NCI-H2227 treated with DMSO at 0.1 percent for 48 hours (cell line): ENCODE measurements at regions not wholly inside any gene's neighbourhood (a gene's known extent, or its start where the extent isn't known, plus 50 kb on each side); places are given as distances from the start of the nearest gene placed in this dataset.
"Not testable (repeated sequence)": the region's sequence is repeated elsewhere in the genome, so short reads cannot be mapped to it uniquely, and the experiment has no call there.

Source experiments
- DNase-seq: peaks from one replicate; lab custom pipeline; 2025; lab: John Stamatoyannopoulos, UW

DNA sequence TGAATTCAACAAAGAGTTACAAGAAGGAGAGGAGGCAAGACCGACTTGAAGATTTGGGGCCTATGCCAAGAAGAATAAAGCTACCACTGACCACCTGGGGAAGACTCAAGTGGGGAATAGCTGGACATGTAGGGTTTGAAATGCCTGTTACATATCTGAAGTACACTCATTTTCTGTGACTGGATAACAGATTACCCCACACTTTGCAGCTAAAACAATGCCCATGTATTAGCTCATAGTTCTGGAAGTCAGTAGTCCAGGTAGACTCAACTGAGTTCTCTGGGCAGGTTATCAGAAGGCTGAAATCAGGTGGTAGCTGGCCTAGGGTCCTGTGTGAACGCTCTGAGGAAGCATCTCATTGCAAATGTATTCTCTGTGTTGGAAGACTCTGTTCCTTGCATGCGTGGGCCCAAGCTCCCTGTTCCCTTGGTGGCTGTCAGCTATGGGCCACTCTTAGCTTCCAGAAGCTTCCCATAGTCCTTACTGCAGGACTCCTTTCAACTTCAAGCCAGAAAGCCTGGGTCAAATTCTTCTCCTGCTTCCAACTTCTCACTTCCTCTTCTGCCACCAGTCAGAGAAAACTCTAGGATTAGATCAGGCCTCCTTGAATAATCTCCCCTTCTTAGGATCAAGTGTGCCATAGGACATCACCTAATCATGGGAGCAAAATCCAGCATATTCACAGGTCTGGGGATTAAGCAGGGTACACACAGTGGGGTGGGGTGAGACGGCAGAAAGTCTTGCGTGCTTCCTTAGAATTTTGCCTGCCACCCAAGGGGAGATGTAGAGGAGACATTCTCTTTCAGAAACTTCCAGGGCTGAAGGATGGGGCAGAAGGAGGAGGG is 187.8 kb downstream of the SHQ1 start:
- DNase-seq, result no peak

DNA sequence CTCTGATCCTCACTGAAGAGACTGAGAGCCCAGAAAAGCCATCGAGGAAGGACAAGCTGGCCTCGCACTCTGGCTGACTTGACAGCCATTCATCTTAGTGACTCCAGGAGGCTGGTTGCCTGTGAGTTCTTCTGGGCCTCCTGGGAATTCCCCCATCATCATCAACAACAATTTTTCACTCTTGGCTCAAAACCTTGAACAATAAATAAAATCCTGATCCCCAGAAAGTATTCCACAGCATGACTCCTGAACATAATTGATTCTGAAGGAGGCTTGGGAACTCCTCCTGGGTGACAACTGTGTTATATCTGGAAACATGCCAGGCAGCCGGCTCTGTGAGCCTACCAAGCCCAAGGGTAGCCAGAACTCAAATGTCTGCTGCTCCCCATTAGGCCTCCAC is 188.6 kb downstream of the SHQ1 start:
- no peak for DNase-seq

DNA sequence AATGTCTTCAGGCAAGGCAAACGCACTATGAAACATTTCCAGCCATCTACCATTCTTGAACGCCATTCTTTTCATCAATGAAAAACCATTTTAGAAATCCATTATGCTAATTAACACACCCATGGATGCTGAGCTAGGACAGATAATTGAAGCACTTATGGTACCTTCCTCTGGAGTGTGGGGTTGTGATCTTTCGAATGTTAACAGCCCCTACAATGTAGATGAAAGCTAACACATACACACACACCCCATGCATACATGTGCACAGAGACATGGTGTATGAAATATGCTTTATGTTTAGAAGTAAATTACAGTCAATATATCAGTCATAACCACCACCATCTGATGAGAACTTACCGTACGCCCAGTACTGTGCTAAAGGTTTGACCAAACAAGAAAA is 189.1 kb downstream of the SHQ1 start:
- DNase-seq, result no peak

DNA sequence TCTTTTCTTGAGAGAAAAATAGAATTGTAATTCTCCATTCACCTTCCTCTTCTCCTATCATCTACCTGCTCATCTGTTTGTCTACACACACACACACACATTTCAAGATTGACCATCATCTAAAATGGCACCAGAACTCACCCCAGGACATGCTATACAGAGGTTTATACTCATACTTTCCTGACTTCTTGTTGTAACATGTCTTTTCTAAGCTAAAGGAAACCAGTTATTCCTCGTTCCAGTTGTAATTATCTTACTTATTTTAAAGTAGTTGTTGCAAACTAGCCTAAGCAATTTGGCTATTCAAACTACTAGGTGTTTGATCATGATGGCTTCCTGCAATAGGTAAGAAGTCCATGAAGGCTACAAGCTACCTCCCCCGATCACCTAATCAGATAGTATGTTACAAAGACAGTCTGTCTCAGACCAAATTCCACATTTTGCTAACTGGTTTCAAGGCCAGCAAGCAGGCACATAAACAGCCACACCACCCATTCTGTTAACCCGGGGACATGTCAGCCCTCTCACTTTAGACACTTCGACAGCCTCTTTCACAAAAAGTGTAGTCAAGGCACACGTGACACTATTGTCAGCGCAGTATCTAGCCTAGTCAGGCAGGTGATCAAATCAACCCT is 189.7 kb downstream of the SHQ1 start:
- DNase-seq, result no peak

DNA sequence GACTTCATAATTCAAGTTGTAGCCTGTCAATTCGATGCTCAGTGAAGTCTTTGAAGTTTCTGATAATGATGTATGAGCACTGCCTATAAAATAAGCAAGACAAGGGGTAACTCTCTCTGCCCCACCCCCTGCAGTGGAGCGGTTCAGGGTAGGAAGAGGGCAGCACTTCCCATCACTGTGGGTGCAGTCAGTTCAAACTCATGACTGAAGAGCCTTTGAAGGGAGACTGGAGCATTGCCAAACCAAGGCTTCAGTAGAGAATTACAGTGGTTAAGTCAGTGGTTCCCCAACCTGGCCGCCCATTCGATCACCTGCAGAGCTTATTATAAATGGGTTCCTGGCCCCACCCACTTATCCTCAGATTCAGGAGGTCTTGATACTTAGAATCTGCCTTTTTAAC is 190.6 kb downstream of the SHQ1 start:
- no peak for DNase-seq

DNA sequence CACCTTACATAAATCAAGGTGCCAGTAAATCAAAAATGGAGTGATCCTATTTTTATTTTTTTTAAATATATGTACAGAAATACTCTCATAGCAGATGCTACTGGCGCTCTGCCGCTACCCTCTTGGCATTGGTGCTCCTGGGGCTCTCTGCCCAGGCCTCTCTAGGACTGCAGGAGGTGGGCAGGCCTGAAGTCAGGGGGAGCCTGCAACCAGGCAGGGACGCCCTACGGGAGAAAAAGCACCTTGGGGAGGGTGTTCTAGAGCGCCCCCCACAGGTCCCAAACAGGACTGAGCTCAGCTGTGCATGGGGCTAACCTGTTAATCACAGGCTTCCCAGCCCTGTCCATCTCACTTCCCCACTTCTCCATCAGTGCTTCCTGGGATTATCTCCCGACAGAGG is 192.5 kb downstream of the SHQ1 start:
- no peak for DNase-seq

DNA sequence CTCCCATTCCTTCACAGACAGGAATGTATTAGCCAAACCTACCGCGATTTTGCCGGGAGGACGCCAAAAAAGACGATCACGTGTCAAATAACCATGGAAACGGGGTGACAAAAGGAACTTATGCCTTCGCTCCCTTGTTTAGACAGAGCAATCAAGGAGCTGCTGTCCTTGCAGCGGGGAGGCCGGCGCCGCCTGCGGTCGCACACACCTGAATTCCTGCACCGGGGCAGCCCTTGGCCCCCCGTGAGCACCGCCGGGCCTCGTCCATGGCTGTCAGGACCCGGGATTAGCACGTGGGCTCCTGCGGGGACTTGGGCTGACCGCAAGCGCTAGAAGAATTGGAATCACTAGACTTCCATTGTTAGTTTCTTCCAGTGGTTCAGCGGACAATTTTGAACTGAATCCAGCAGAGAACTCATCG is 193.1 kb downstream of the SHQ1 start:
- DNase-seq, result no peak

DNA sequence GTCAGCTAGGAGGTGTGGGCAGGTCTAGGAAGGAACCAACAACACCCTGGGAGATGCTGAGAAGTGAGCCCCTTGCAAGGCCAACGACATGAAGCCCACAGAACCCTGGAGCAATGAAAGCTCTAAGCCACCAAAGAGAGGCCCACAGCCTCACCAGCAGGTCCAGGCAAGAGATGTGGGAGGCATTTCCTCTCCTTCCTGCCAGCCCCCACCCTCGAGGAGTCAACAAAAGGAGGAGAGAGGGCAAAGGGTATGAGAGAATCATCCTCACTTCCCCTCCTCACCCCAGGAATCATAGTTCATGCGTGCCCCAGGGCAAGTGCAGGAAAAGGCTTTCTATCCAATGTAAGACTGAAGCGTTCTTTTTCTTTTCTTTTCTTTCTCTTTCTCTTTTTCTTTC is 195.8 kb downstream of the SHQ1 start:
- DNase-seq, result no peak

DNA sequence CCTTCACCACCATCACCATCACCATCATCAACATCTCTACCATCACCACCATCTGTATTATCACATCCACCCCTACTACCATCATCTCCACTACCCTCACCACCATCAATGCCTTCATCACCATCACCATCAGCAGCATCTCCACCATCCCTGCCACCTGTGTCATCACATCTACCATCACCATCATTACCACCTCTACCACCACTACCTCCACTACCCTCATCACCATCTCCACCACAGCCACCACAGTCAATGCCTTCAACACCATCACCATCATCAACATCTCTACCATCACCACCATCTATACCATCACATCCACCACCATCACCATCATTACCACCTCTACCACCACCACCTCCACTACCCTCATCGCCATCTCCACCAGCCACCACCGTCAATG is 196.7 kb downstream of the SHQ1 start:
- no peak for DNase-seq

DNA sequence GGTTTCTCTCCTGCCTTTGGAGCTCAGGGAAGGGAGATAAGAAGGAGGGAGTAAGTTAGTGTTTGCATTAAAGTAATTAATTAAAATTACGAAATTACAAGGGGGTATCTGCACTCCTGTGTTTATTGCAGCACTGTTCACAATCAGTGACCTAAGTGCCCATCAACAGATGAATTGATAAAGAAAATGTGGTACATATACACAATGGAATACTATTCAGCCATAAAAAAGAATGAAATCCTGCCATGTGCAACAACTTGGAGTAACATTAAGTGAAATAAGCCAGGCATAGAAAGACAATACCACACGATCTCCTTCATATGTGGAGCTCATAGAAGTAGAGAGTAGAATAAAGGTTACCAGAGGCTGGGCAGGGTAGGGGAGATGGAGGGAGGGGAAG is 202.0 kb downstream of the SHQ1 start:
- no peak for DNase-seq

DNA sequence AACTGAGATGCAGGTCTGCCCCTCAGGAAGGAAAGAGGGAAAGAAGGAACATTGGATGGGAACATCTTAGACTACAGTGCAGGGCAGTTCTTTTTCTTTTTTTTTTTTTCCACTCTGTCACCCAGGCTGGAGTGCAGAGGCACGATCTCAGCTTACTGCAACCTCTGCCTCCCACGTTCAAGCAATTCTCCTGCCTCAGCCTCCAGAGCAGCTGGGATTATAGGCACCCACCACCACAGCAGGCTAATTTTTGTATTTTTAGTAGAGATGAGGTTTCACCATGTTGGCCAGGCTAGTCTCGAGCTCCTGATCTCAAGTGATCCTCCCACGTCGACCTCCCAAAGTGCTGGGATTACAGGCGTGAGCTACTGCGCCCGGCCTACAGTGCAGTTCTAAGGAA is 204.6 kb downstream of the SHQ1 start:
- DNase-seq, result not testable (repeated sequence)

DNA sequence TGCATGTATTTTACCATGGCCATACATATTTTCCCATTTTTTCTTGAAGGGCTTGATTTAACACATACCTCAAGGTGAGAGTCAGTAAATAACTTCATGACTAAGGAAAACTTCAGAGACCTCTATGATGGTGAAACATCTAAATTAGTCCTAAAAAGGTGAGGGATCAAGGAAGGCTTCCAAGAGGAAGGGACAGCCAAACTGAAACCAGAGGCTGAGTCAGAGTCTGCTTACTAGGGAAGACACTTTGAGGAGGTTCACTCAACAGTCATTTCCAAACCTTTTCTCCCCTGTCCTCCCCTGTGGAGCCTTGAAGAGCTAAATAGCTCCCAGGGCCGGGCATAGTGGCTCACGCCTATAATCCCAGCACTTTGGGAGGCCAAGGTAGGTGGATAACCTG is 206.6 kb downstream of the SHQ1 start:
- DNase-seq, result no peak

DNA sequence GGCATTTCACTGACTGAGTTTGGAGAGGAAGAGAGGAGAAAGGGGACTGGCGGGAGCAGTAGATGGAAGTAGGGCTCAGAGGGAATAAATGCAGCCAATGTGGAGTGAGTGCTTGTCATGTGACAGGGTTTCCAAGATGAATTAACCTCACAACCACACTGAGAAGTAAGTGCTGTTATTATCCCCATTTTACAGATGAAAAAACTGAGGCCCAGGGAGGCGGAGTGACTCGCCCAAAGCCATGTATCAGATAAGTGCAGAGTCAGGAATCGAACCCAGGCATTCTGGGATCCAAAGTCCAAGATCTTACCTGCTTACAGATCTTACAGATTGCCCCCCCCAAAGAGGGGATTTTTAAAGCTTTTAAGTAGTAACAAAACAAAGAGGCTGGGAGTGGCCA is 207.2 kb downstream of the SHQ1 start:
- no peak for DNase-seq

DNA sequence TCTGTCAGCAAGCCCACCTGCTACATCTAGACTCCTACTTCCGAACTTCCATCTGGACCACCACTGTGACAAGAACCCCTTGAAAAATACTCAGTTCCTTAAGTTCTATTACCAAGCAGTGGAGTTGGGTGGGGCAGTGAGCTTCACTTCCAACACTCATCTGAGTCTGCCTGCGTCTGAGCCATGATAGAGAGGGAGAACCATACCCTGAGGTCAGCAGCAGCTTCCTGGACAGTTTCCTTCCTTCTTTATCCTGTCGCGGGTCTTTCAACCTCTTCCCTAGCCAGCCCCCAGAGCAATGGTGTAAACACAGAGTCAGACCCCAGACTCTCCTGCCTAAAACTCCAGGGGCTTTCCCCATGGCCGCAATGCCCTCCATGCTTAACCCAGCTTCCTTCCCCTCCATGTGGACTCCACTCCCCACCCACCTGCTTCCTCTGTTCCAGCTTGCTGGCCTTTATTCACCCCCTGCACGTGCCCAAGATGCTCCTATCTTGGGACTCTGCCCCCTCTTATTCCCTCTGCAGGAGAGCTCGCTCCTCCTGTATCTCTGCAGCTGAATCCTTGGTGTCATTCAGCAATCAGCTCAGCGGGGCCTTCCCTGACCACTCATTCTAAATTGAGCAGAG is 211.2 kb downstream of the SHQ1 start:
- DNase-seq, result no peak

DNA sequence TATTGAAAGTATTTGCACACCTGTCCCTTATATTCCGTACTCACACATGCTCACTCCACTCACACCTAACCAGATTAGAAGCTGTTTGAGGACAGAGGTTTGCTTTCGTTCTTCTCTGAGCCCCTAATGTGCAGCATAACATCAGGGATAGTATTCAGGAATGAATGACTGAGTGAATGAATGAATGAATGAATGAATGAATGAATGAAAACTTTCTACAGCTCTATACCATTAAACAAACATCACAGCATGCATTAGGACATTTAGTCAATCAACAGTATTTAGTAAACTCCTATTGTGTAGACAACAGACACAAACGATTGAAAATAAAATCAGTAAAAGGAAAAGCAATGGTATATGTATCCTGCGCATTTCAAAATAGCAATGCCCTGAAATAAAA is 212.7 kb downstream of the SHQ1 start:
- no peak for DNase-seq

DNA sequence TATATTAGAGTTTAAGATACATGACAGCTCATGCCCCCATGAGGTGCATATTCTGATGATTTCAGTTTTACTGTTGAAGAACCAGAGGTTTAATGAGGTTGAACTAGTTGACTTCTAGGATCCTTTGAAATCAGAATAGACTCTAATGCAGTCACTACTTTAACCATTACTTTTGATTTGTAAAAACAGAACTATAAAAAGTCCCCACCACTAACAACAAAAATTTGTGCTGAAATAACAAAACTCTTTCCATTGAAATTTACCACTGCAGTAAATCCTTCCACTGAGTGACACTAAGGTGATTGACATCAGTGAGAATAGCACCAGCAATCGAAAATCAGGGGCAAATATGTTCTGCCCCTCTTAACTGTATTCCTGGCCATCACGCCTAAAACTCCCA is 214.1 kb downstream of the SHQ1 start:
- DNase-seq, result no peak

DNA sequence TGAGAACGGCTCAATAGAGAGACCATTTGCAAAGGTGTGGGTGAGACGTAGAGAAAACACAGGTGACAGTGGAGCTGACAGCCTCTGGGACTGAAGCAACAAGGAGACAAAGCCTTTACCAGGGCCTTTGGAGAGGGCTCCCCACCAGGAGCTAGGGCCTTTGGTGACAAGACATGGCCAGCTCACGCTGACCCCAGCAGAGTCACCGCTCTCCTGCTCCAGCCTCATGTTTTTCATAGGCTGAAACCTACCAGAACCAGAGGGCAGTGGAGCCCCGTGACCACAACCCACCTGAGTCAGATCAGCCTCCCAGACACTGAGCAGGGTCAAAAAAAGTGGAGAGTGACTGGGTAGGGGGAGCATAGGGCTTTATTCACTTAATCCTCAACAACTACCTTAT is 214.7 kb downstream of the SHQ1 start:
- no peak for DNase-seq

DNA sequence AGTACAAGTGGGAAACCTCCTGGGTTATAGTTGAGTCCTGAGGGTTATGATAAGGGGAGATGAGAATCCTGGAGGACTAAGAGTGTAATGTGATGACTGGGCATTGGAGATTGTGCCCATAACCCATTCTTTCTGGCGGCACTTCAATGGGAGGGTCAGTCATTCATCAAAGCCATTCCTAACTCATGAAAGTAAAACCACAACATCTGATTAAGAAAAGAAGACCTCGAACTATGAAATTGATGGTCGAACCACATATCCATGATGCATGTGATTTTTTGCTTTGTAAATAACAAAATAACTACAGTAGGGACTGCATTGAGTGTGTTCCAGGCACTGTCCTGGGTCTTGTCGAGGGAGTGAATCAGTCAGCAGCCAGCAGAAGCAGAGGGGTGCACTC is 215.1 kb downstream of the SHQ1 start:
- DNase-seq, result no peak

DNA sequence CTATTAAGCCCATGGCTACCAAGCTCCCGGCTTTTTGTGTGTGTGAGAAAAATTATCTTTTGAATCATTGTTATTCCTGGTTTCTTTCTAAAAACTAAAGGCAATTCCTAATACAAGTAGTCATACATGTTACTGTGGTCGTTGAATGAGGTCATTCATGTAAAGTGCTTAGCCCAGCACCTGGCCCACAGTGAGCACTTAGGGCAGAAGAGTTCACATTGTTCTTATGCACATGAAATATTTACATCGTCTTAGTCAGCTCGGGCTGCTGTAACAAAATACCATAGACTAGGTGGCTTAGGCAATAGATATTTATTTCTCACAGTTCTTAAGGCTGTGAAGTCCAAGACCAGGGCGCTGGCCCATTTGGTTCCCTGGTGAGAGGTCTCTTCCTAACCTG is 216.1 kb downstream of the SHQ1 start:
- DNase-seq, result no peak

DNA sequence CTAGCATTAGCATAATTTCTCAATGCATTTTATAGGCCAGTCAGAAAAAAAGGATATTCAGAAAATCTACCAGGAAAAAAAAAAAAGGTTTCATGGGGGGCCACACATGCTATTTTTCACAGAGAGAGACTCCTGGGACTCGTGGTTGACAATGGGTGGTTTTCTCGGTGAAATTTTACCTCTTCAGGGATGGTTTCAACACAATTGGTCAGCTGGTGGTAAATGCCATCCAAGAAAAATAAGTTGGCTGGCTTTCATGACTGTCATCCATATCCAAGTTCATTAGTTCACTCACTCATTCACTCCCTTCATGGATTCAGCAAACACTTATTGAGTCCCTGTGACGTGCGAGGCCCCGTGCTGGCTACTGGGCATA is 217.3 kb downstream of the SHQ1 start:
- DNase-seq, result no peak

DNA sequence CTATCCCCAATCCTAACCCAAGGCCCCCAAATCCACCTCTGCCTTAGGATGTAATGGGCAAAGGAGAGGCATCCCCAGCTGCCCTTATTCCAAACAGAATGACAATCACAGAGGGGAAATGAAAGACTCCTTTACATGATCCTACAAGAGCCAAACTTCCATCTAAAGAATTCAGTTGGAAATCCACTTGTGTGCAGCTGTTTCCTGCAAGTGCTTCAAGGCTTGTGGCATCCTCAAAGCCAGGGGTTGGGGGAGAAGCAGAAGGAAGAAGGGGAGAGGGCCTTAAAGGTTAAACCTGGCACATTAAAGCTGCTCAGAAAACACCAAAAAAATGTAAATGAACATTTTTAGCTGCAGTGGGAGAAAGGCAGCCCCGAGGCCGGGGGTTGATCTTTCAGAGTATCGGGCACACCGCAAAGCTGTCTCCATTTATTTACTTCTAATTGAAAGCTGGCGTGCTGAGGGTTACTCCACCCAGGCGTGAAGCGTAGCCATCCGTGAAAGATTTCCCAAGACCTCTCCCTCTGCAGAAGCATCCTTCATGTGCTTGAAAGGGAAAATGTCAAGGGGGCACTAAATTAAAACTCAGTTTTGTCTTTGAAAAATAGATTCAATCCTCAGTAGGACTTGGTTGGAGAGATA is 217.8 kb downstream of the SHQ1 start:
- peak; percentile 17 for DNase-seq

DNA sequence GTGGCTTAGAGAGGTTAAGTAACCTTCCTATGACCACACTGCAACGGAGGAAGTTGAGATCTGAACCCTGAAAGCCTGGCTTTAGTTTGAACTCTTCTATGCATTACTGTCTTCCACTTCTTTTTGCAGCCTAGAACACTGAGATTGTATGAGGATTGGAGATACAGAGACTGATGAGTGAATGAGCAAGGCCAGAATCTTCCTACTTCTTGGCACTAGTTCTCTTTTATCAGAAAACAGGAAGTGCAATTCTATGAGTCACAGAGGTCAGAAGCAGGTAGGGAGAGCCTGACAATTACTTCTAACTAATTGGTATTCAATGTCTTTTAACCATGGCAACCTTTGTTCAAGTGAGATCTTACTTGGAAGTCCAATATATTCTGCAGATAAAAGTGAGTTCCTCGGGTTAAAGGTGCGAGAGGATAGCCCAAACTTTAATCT is 219.0 kb downstream of the SHQ1 start:
- DNase-seq, result no peak

DNA sequence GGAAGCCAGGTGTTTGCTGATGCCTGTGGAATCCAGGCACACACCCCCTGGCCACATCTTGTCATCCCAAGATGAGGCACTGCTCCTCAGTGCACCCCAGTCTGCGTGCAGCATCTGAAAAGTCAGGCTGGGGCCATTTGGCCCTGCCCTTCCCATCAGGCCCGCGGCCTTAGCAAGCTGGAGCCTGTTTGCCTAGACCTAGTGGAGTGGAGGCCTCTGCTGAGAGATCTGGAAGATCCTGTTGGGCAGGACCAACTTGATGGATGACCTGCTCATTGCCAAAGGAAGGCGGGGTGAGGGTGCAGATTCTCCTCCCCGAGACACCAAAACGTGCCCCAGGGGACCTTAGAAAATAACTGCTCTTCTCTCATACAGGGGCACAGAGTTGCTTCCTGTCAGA is 220.2 kb downstream of the SHQ1 start:
- DNase-seq, result no peak
